GM19468 (cell line): ENCODE measurements at regions not wholly inside any gene's neighbourhood (a gene's known extent, or its start where the extent isn't known, plus 50 kb on each side); places are given as distances from the start of the nearest gene placed in this dataset.

Source experiments
- ATAC-seq: cut with Tn5 transposase; IDR thresholded peaks from one replicate; pipeline ENCODE4 v1.9.1; 2021; ENCODE audit warnings: mild to moderate bottlenecking, moderate library complexity, moderate number of reproducible peaks; ENCODE audit not compliant: unreplicated experiment; ENCODE audit errors: extremely low read depth

DNA sequence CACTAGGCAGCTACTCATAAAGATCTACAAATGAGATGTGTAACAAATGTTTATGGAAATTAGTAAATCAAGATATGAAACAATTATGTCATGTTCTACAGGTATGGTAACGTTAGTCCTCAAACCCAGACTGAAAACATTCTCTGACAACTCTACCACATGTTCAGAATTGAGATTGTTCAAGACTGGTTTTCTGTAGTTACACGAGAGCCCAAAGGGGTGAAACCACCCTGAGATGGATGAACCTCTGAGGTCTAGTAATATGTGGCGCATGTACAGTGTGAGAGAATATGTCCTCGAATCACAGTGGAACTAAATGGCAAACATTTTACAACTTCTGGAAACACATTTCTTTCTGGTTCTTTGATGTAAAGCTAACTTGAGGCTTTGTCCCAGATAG is 614.3 kb downstream of the ZEB2 start:
- no peak for ATAC-seq

DNA sequence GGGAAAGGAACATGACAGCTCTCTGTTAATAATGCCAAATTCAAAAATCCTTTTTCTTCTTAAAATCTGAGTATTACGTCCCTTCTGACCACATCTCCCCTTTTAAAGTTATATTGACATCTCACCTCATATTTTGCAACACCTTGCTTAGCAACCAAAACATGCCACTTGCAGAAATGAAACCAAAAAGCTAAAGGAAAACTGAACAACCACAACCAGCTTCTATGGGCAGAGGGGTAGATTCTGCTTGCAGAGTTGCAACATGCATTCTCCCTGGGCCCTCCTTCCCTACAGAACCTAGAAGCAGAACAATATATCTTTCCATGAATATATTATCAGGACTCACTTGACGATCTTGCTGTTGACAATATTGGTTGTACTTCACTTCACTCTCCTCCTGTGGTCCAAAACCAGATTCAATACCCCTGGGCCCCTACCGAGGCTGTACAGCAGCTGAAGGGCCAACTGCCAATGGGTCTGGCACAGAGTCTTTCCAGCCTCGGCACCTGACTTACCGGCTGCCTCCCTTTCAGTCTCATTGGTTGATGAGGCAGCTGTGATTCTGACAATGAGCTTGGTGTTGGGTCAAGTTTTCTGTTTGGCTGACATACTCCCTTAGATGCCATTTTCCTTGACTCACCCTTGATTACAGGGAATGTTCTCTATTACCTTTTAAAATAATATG is 616.6 kb downstream of the ZEB2 start:
- no peak for ATAC-seq

DNA sequence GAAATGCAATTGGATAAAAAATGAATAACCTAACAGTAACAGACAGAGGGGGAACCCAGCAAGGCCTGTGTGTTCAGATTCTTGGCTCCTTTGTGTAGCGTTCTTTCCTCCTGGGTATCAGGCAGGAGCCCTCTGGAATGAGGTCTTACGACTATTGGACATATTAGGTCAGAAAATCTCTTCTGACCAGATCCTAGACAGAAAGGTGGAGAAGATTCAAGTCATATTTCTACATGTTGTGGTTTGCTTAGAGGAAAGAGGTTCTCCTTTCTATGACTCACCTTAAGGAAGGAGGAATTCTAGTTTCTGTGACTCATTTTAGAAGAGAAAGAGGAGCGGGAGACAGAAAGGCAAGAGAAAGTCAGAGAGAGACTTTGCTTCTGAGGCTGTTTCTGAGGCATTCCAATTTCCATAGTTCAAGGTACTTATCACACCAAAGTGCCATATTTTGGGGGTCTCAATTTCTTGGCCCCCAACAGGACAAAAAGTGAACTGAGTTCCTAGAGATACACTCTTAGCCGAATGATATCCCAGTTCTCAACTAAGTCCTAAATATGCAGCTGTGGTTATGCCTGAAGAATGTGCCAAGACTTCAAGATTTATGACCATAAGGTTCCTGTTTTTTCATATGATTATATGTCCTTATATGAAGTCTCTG is 618.6 kb downstream of the ZEB2 start:
- ATAC-seq, result peak; percentile 84

DNA sequence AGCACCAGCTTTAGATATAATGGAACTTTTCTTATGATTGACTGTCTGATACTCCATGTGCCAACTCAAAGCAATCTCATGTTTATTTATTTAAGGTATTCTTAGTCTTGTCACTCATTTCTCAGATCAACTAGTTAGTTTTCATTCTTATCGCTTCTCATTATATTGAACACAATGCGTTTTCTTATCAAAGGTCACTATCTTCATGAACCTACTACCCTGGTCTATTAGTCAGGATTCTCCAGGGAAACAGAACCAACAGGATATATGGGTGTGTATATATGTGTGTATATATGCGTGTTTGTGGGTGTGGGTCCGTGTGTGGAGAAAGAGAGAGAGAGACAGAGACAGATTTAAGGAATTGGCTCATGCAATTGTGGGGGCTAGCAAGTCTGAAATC is 619.9 kb downstream of the ZEB2 start:
- ATAC-seq, result no peak

DNA sequence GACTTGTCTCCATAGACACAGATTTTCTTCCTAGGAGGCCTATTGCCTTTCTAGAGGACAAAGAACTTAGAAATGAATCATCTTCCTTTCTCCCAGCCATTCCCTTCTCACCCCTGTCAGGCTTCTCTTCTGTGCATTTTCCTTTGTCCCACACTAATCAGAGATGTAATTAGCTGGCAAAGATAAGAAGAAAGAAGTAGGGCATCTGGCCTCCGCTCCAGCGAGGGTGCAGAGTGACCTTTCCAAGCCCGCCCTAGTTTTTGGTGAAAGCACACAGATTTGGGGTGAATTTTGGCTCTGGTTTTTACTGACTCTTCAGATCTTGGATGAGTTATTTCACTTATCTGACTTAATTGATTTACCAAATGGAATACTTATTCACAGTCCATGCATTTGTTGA is 626.5 kb downstream of the ZEB2 start:
- no peak for ATAC-seq

DNA sequence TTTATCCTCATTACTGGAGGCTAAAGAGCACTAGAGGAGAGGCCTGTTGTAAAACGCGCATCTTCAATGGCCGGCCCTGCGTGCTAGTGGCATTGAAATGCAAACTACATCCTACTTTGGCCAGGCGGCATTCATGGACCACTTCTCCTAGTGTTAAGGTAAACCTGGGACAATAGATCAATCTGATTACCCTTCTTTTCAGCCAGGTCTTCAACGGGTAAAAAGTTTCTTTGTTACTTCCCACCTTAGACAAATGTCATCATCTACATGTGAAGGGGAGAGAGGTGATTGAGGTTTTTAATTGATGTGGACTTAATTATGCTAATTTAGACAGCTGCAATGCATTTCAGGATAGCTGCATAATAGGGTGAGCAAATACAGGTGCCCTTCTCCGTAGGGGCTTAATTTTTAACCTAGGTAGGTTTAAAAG is 628.0 kb downstream of the ZEB2 start:
- ATAC-seq, result no peak

DNA sequence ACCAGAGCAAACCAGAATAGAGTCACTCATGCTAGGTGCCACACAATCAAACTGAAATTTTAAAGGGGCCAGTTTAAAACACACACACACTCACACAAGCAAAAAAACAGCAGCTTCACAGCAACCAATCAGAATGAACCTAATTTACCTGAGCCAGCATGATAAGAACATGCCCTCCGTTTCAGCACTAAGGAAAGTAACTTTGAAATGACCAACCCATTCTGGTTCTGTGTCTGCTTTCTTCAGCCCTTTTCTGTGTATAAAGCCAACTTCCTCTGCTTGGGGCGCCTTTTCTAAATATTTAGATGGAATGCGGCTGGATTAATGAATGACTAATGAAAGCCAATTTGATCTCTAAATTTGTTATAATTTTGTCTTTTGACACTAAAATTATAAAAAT is 629.1 kb downstream of the ZEB2 start:
- ATAC-seq, result no peak

DNA sequence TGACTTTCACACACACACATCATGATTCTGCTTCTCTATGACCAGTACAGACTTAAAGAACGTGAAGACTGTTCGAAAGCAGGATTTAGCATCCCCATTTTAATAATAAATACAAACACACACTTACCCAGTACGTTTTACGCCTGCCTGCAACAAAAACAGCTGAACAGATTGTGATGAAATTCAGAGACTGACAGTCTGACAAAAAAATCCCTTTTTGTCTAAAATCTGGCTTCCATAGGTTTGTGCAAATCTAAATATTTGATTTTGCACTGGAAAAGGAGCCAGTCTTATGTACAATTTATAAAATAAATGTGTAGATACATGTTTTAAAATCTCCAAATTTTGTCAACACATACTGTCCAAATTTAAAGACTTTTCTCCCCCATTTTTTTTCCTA is 630.7 kb downstream of the ZEB2 start:
- ATAC-seq, result no peak

DNA sequence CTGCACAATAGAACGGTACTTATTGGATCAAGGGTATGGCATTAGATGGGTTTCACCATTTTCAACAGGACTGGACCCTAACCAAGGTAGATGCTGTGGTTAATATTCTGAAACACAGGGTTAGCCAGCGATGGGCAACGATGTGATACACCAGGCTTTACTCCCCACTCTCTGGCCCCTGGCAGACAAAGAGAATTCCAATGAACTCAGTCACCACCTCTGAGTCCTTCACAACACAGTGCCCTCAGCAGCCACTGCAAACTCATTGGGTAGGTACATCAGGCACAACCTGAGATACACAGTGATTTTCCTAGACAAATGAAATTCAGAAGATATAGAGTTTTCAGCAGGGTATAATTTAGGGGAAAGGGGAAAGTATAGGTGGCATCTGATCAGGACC is 634.5 kb downstream of the ZEB2 start:
- no peak for ATAC-seq

DNA sequence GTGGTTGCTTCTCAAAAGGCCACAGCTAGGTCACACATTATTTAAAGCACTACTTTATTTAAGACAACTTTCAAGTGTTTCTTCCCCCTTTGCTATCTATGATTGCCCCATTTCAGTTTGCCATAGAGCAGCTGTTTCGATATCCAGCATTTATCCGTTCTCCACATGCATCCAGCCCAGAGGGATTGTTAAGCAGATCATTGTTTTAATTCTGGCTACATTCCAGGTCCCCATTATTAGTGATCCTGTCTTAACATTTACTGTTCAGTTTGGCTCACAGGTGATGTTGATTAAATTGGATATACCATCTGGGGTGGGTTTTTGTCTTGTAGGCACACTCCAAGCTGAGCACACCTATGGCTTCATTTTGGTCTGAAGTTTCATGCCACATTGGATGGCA is 638.7 kb downstream of the ZEB2 start:
- ATAC-seq, result no peak

DNA sequence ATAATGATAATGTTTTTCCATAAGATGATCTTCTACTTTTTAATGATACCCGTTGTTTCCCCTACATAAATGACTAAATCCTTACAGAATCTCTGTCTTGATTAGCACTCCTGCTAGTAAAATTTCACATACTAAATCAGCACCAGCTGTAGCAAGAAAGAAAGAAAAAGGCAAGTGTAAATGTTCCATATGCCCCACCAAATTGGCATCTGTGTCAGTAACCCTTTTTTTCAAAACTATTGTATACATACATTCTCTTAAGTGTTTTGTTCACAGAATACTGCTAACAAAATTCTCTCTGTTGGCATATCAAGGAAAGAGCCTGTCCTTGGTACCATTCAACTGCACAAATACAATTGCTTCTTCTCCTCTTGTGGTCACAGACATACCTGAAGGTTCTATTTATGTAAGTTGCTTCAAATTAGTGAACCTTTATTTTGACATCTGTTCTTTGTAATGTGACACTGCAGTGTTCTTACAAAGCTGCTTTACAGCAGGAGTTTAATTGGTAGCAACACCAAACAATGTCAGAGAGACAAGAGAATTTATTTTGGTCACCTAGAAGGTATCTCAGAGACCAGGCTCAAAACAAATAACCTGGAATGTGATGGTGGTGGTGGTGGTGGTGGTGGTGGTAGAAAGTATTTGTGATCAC is 641.9 kb downstream of the ZEB2 start:
- ATAC-seq, result no peak

DNA sequence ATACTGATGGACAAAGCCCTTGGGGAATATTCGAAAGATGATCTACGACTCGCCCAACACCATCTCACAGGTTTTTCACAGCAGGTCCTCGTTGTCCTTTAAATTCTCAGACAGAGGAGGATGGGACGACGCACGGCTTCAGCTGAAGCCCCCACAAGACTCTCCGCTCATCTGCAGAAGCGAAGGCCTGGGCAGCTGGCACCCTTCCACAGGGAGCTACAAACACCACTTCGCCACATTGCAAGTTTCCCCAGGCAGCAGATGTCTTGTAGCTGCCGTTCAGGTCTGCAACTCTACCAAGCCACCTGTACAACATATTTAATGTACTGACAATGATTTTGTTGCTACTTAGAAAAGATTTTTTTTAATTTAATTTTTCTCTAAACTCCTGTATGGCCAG is 642.9 kb downstream of the ZEB2 start:
- ATAC-seq, result no peak

DNA sequence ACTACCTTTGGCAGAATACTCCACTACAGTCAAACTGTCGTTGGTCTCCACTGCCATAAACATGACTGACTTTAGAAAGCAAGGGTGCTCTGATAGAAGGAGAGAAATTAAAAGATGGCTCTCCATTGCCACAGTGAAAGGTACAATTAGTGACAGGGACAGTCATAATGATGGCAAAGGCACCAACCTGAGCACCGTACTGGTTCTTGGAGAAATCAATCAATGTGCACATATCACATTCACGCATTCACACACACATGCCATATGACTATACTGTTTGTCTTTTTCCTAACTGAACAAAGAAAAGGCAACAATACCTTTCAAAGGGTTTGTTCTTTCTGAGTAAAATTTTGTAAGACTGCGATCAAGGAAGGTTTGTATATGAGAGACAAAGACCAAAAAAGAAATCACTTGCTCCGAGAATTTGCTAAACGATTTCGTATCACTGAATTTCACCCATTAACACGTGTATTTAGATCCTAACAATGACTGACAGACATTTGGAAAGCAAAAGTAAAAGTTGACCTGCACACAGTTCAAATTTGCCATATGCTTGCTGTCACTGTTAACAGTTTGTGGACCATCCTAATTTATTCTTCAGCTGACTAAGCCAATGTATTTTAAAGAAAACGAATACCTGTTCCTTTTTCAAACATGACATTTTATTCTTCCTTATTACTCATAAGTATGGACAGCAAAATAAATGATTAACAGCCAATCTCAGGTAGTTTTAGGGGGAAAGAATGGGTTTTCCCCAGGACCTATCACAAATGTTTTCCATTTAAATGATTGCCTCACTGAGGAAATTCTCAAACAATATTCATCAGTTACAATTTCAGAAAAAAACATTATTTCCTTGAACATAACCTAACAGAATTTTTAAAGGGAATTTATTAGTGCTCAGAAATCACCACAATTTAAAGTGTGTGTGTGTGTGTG is 644.4 kb downstream of the ZEB2 start:
- no peak for ATAC-seq

DNA sequence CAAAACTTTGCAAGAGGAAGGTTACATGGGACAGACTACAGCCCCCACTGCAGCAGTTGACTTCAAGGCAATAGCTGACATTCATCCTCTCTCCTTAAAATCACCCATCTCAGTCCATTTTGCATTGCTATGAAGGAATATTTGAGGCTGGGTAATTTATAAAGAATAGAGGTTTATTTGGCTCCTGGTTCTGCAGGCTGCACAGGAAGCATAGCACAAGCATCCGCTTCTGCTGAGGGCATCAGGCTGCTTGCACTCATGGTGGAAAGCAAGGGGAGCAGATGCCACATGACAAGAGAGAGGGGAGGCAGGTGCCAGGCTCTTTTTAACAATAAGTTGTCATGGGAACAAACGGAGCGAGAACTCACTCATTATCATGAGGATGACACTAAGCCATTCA is 646.0 kb downstream of the ZEB2 start:
- ATAC-seq, result no peak

DNA sequence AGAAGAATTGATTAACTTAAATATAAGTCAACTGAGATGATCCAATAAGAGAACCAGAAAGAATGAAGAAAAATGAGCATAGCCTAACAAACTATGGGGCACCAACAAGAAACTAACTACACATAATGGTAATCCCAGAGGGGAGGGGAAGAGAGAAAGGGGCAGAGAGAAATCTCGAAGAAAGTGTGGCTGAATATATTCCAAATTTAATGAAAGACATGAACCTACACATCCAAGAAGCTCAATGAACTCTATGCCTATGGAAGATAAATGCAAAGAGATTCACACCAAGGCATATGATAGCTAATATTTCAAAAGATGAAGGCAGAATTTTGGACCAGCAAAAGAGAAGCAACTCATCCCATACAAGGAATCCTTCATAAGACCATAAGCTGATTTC is 649.2 kb downstream of the ZEB2 start:
- ATAC-seq, result no peak

DNA sequence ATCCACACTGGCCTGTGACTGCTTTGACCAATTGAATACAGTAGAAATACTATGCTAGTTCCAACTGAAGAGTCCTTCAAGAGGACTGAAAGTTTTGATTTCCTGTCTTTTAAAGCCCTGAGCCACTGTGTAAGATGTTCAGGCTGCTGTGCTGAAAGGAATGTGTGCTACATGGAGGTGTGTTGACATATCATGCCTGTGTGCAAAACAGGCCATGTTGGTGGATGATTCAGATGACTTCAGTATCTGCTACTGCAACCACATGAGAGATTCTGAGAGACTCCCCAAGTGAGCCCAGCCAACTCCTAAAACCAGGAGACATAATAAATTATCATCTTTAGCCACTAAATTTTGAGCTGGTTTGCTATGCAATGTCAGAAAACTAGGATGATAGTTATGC is 662.9 kb downstream of the ZEB2 start:
- no peak for ATAC-seq

DNA sequence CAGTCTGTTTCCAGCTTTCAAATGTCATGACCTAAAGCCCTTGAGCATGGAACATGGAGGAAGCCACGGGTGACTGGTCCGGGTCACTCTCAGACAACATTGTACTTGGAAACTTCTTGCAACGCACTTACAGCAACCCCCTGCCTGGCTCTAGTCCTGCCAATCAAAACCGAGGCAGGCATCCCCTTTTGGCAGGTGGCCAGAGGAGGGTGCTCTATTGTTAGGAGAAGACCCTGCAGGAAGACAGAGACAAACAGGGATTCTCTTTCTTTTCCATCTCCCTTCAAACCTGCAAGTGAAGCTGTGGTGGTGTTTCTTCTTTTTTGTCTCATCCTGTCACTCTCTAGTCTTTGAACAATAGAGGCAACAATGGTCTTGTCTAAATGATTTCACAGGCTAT is 667.2 kb downstream of the ZEB2 start:
- no peak for ATAC-seq

DNA sequence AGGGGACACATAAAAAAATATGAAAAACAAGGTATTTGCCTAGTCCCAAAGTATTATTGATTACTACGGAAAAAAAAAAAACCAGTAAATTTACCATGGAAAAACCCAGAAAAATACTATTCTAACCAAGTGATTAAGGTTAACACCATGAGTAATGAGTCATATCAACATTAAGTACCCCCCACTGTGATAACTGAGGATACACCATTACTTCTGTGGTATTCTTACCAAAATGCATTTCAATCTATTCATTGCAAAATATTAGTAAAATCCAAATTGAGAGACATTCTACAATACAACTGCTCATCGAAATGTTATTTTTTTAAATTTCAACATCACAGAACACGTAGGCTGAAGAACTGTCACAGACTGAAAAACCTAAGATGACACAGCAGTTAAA is 669.8 kb downstream of the ZEB2 start:
- ATAC-seq, result no peak

DNA sequence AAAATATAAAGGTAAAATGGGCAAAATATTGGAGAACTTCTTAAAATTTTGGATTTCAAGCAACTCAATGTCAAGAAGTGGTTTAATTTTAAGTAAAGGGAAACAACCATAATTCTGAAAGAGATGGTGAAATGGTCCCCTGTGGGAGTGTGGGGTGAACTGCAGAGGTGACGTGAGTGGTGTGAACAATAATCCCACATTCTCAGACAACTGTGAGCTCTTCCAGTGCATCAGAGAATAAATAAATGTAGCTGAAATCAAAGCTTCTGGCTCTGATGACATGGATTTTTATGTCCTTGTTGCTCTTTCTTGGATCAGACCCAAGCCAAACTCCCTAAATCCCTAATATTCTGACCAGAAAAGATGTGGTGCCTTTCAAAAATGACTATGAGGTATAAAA is 672.7 kb downstream of the ZEB2 start:
- ATAC-seq, result no peak

DNA sequence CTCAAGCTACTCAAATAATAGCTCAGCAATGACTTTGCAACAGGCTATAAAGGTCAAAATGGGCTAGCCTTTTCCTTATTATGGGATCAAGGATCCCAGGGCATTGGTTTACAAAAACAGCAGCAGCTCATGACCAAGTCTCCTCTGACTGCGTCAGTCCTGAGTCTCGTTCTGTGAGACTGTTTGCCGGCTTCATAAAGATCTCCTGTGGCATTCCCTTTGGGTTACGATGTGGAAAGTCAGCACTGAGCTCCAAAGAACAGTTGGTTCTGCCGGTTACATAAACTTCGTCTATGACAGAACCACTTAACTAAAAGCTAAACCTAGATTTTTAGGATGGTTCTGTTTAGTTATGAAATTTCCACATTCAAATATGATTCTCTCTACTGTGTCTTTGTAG is 674.9 kb downstream of the ZEB2 start:
- ATAC-seq, result no peak

DNA sequence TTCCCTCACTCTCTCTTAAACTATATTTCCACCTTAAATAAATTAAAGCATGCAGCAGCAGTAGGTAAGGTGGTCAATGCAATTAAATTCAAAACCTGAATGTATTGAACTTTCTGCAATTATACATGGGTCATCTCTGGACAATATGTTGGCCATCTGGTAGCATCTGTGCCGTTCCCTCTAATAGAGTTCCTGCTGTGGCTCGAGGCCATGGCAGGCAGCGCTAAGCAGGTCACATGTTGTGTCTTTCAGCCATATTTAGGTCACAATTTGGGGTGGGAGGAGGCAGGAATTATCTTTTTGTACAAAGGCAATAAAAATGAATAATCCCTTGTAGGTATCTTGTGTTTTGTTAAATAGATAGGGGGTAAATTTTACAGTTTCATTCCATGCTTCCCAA is 676.2 kb downstream of the ZEB2 start:
- no peak for ATAC-seq
